Smooth muscle cell (in vitro differentiated cells): ENCODE measurements at regions not wholly inside any gene's neighbourhood (a gene's known extent, or its start where the extent isn't known, plus 50 kb on each side); places are given as distances from the start of the nearest gene placed in this dataset.

Experiments
- DNase-seq: peaks from one replicate; lab custom pipeline; 2025; ENCODE audit not compliant: unreplicated experiment; lab: John Stamatoyannopoulos, UW
- H2AFZ ChIP-seq: fragments of 200-600 bp; sonication (generic); 2 replicates; pipeline ENCODE4 v1.6.0; 2016; ENCODE audit warnings: antibody characterized with exemption, low read depth, mild to moderate bottlenecking
- H3F3A ChIP-seq: fragments of 200-600 bp; sonication (generic); 2 replicates; pipeline ENCODE4 v1.6.0; 2017; ENCODE audit warnings: antibody characterized with exemption, low read depth
- H3K27ac ChIP-seq: fragments of 200-600 bp; sonication (generic); 2 replicates; pipeline ENCODE4 v1.5.1; 2016; ENCODE audit warnings: low read depth, mild to moderate bottlenecking
- H3K27me3 ChIP-seq: fragments of 200-600 bp; sonication (generic); 2 replicates; pipeline ENCODE4 v1.6.1; 2016; ENCODE audit warnings: low read depth, mild to moderate bottlenecking
- H3K36me3 ChIP-seq: fragments of 200-600 bp; sonication (generic); 2 replicates; pipeline ENCODE4 v1.5.1; 2016; ENCODE audit warnings: low read depth
- H3K4me1 ChIP-seq: fragments of 200-600 bp; sonication (generic); 2 replicates; pipeline ENCODE4 v1.5.1; 2016; ENCODE audit warnings: low read depth
- H3K4me2 ChIP-seq: fragments of 200-600 bp; sonication (generic); 2 replicates; pipeline ENCODE4 v1.6.0; 2016; ENCODE audit warnings: mild to moderate bottlenecking
- H3K4me3 ChIP-seq: fragments of 200-600 bp; sonication (generic); 2 replicates; pipeline ENCODE4 v1.5.1; 2016; ENCODE audit warnings: mild to moderate bottlenecking
- H3K79me2 ChIP-seq: fragments of 200-600 bp; sonication (generic); 2 replicates; pipeline ENCODE4 v1.6.0; 2016; ENCODE audit warnings: low read depth, mild to moderate bottlenecking
- H3K9ac ChIP-seq: fragments of 200-600 bp; sonication (generic); 2 replicates; pipeline ENCODE4 v1.6.0; 2016; ENCODE audit warnings: low read depth
- H3K9me3 ChIP-seq: fragments of 200-600 bp; sonication (generic); replicated peaks from 2 replicates; pipeline ENCODE4 v1.5.1; 2016; ENCODE audit warnings: low read depth
- H4K20me1 ChIP-seq: fragments of 200-600 bp; sonication (generic); 2 replicates; pipeline ENCODE4 v1.6.0; 2016; ENCODE audit warnings: low read depth
- WGBS: methylation state at CpG from one replicate; pipeline ENCODE4 v1.1.7; 2016; ENCODE audit warnings: low lambda C conversion rate; 5-methylcytosine and 5-hydroxymethylcytosine counted together
- TF ChIP-seq, protein P1 (sequence below): fragments of 200-600 bp; sonication (generic); IDR thresholded peaks from 2 replicates; pipeline ENCODE4 v1.5.1; 2017; ENCODE audit warnings: borderline replicate concordance, mild to moderate bottlenecking, antibody characterized with exemption; ENCODE audit not compliant: insufficient read depth, poor library complexity, severe bottlenecking

- H3F3A ChIP-seq, result no peaks in the 10 kb centered on the region
- no peak for DNase-seq
- H3K9me3 ChIP-seq, result no peaks in the 10 kb centered on the region
- H3K4me1 ChIP-seq, result no peaks in the 10 kb centered on the region
- no peak overlapping the region for H3K4me2 ChIP-seq
- TF ChIP-seq, protein P1, sequence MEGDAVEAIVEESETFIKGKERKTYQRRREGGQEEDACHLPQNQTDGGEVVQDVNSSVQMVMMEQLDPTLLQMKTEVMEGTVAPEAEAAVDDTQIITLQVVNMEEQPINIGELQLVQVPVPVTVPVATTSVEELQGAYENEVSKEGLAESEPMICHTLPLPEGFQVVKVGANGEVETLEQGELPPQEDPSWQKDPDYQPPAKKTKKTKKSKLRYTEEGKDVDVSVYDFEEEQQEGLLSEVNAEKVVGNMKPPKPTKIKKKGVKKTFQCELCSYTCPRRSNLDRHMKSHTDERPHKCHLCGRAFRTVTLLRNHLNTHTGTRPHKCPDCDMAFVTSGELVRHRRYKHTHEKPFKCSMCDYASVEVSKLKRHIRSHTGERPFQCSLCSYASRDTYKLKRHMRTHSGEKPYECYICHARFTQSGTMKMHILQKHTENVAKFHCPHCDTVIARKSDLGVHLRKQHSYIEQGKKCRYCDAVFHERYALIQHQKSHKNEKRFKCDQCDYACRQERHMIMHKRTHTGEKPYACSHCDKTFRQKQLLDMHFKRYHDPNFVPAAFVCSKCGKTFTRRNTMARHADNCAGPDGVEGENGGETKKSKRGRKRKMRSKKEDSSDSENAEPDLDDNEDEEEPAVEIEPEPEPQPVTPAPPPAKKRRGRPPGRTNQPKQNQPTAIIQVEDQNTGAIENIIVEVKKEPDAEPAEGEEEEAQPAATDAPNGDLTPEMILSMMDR, result no peak
- no peaks in the 10 kb centered on the region for H3K36me3 ChIP-seq
- H3K27ac ChIP-seq, result no peak overlapping the region
- no peak overlapping the region for H2AFZ ChIP-seq
- H3K79me2 ChIP-seq, result no peaks in the 10 kb centered on the region
- WGBS, result 95% methylated on average over 6 of the region's 8 CpGs
- H4K20me1 ChIP-seq, result no peaks in the 10 kb centered on the region
- peaks cover 5% of the 10 kb centered on the region for H3K27me3 ChIP-seq
- no peak overlapping the region for H3K4me3 ChIP-seq
- no peak overlapping the region for H3K9ac ChIP-seq
Observed at GRCh38 chr4:82076809-82077208, 297.0 kb downstream of the HNRNPD start.

GRCh38 chr4:82076359-82076758 is 297.4 kb downstream of the HNRNPD start:
- no peaks in the 10 kb centered on the region for H4K20me1 ChIP-seq
- 92% methylated on average over 1 of the region's 1 CpG for WGBS
- no peaks in the 10 kb centered on the region for H3K36me3 ChIP-seq
- H3K27ac ChIP-seq, result no peak overlapping the region
- no peak for DNase-seq
- H2AFZ ChIP-seq, result no peak overlapping the region
- H3F3A ChIP-seq, result no peaks in the 10 kb centered on the region
- H3K4me1 ChIP-seq, result no peaks in the 10 kb centered on the region
- peaks cover 5% of the 10 kb centered on the region for H3K27me3 ChIP-seq
- TF ChIP-seq, protein P1, result no peak
- no peaks in the 10 kb centered on the region for H3K79me2 ChIP-seq
- H3K4me2 ChIP-seq, result no peak overlapping the region
- no peak overlapping the region for H3K9ac ChIP-seq
- H3K9me3 ChIP-seq, result no peaks in the 10 kb centered on the region
- H3K4me3 ChIP-seq, result no peak overlapping the region

DNA sequence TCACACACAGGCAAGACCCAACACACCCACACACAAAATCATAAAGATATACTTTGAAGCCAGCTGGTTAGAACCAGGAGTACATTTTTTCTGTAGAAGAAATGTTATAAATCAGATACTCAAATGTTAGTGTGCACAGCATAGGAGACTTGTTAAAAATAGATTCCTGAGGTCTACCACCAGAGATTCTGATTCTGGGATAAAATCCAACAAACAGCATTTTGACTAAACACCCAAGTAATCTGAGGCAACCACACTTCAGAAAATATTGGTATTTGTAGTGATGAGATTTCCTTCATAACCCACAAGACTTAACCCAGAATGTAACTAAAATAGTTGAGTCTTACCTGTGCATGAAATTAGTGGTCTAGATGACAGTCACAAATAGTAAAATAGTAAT is 301.8 kb downstream of the HNRNPD start:
- Histone ChIP-seq H3K4me2 (no peak overlapping the region), H3K9ac (no peak overlapping the region), H3F3A (no peaks in the 10 kb centered on the region), H3K4me3 (no peak overlapping the region), H3K79me2 (no peaks in the 10 kb centered on the region), H3K36me3 (no peaks in the 10 kb centered on the region), H3K27me3 (peaks cover 5% of the 10 kb centered on the region), H4K20me1 (no peaks in the 10 kb centered on the region), H3K9me3 (no peaks in the 10 kb centered on the region), H2AFZ (no peak overlapping the region), H3K27ac (no peak overlapping the region), H3K4me1 (no peaks in the 10 kb centered on the region)
- TF ChIP-seq, protein P1, result no peak
- DNase-seq, result no peak

GRCh38 chr4:82069883-82070638 is 303.7 kb downstream of the HNRNPD start:
- H3K4me2 ChIP-seq, result no peak overlapping the region
- TF ChIP-seq, protein P1, result no peak
- WGBS, result 85% methylated on average over 4 of the region's 4 CpGs
- H3F3A ChIP-seq, result no peaks in the 10 kb centered on the region
- H3K9me3 ChIP-seq, result no peaks in the 10 kb centered on the region
- peaks cover 5% of the 10 kb centered on the region for H3K27me3 ChIP-seq
- H4K20me1 ChIP-seq, result no peaks in the 10 kb centered on the region
- no peak overlapping the region for H2AFZ ChIP-seq
- H3K4me1 ChIP-seq, result no peaks in the 10 kb centered on the region
- H3K4me3 ChIP-seq, result no peak overlapping the region
- no peaks in the 10 kb centered on the region for H3K36me3 ChIP-seq
- DNase-seq, result no peak
- H3K27ac ChIP-seq, result no peak overlapping the region
- no peaks in the 10 kb centered on the region for H3K79me2 ChIP-seq
- no peak overlapping the region for H3K9ac ChIP-seq
